ENCODE measurements at regions not wholly inside any gene's neighbourhood (a gene's known extent, or its start where the extent isn't known, plus 50 kb on each side); places are given as distances from the start of the nearest gene placed in this dataset.

DNA sequence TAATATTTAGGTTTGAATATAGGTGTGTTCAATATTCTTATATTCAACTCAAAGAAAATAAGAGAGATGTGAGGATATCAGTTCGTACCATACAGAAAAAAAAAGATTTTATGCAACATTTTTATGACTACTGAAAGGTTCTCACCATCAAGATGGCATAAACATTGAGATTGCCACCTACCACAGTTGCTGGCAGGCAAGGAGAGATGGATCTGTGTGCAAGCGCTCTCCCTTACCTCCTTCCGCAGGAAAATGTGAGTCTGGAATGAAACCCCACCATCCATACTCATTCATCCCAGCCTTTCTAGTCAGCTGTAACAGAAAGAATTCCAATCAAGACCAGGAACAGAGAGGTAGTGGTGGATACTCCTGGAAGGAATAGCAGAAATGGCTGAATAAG lies 376.9 kb downstream of the PPP3CA start:
- DNase-seq = no peak

- no peak for DNase-seq
Observed at GRCh38 chr4:100969925-100970324, 377.4 kb downstream of the PPP3CA start.

- no peak for DNase-seq
Observed at GRCh38 chr4:100968046-100968445, 379.3 kb downstream of the PPP3CA start.

DNA sequence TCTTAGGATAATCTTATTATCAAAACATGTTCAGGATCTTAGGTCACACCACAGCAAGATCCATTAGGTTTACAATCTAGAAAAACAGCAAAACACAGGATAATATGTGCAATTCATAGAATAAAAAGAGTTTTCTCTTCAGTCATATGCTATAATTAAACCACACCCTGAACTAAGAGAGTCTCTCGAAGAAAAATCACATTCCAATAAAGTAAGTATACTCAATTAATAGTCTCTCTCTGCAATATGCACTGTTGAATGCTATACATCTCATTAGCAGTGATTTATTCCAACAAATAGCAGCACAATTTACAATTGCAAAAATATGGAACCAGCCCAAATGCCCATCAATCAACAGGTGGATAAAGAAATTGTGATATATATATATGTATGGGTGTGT lies 383.7 kb downstream of the PPP3CA start:
- DNase-seq = no peak

DNA sequence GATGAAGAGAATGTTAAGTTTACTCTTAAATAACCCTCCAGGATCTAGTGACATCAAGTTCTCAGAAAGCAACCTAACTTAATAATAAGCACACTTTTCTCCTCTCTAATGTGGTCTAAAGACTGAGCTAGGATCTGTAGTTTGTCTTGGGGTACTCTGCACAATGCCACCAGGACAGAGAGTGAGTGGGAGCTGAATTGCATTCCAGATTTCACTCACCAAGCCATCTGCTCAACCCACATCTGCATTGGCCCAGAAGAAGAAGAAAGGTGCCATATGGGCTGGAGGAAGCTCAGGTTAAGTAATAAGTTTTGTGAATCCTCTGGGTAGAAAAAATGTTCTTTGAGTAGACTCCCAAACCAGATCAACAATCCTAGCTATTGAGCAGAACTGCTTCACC lies 384.6 kb downstream of the PPP3CA start:
- DNase-seq = no peak

GRCh38 chr4:100960232-100960631 lies 387.1 kb downstream of the PPP3CA start:
- DNase-seq = no peak

DNA sequence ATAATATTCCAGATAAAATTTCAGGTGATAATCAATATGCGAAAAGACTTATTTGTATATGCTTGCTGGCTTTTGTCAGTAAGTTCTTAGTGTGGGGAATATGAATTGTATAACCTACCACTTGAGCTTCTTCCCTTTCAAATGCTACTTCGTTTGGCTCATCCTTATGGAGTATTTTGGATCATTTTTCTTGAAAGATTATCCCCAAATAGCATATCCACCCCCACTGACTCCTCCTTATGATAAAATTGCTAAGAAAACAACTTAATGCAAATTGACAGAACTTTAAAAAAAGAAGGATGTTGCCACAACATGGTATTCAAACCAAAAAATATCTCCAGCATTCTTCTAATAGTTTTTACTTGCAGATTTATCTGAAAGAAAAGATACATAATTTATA lies 393.3 kb downstream of the PPP3CA start:
- DNase-seq = no peak

DNA sequence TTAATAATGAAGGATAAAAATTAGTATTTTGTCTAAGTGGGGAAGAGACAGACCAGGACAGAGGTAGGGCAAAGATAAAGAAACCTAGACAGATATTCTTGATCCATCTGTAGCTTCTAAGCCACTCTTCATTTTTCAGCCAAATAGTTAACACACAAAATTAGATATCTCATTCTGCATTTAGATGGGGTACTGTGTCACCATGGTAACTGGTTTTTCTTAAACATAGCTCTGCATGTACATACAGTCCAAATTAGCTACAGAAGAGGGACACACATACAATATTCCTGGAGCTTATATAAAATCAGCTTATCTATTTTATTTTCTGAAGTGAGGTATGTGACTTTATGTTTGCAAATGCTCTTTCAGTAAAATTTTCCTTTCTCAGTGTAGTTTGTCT lies 393.7 kb downstream of the PPP3CA start:
- DNase-seq = no peak

- no peak for DNase-seq
Observed at GRCh38 chr4:100952590-100952989, 394.7 kb downstream of the PPP3CA start.

- no peak for DNase-seq
Observed at GRCh38 chr4:100949350-100949935, 397.9 kb downstream of the PPP3CA start.

DNA sequence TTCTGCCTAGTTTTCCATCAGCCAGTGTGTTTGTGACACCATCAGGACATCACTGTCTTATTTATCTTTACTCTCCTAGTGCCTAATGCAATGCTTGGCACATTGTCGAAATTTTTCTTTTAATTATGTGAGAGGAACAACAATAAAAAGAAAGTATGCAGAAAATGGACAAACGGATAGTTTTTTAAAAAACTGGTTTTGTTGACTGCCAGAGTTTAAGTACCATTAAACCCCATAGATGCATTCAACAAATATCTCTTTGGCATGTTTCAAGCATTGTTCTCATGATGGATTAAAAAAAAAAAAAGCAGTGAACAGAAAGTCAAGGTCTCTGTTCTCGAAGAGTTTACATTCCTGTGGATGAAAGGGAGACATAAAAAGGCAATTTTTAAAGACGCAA lies 398.4 kb downstream of the PPP3CA start:
- DNase-seq = no peak

- no peak for DNase-seq
Observed at GRCh38 chr4:100945789-100946188, 401.5 kb downstream of the PPP3CA start.

GRCh38 chr4:100938698-100939097 lies 408.6 kb downstream of the PPP3CA start:
- DNase-seq = no peak

DNA sequence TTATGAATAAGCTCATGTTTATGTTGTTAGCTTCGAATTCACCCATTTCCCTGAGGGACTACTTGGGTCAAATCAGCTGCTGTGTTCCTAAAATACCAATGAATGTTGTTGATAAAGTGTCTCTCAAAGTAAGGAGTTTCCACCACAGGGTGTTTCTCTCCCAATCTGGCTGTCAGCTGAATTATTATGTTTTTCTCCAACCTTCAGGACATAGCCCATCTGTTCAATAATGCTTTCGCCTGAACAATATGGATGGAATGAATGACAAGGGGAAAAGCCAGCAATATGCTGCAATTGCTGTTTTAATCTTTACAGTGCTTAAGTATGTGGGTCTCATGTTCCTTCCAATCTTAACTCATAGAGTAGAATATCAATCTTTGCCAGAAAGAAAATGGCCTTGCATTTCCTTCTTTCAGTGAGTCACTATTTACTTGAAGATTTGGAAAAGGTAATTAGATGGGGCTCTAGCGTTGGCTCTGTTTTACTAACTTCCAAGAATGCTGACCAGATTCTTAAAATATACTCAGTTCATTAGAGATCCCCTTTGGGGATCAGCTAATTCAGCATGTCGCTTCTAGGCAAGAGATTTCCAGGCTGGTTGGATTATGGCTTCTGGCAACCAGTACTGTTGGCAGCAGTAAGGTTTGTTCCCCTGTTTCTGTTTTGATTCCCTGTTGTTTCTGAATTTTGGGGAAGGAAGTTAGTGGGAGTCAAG lies 410.5 kb downstream of the PPP3CA start:
- no peak for DNase-seq

DNA sequence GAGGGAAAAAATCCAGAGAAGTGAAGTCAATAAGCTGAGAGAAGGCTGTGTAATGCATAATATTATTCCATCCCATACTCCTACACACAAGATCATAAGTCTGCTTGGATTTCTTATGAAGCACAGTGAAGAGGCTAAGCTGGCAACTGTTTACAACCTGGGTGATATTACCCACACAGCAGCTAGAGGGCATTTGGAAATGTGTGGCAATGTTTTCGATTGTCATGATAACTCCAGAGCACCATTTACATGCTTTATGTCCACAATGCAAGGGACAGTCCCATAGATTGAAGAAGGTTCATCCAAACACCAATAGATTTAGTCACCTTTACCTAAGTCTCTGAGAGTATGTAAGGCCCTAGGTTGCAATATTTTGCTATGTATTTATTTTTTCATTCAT lies 412.2 kb downstream of the PPP3CA start:
- peak; percentile 6 for DNase-seq

- no peak for DNase-seq
Observed at GRCh38 chr4:100933628-100934027, 413.7 kb downstream of the PPP3CA start.

GRCh38 chr4:100929758-100930157 lies 411.9 kb upstream of the EMCN start:
- DNase-seq = no peak

- DNase-seq = no peak
Observed at GRCh38 chr4:100929135-100929534, 411.3 kb upstream of the EMCN start.

- DNase-seq = no peak
Observed at GRCh38 chr4:100926039-100926717, 408.4 kb upstream of the EMCN start.

DNA sequence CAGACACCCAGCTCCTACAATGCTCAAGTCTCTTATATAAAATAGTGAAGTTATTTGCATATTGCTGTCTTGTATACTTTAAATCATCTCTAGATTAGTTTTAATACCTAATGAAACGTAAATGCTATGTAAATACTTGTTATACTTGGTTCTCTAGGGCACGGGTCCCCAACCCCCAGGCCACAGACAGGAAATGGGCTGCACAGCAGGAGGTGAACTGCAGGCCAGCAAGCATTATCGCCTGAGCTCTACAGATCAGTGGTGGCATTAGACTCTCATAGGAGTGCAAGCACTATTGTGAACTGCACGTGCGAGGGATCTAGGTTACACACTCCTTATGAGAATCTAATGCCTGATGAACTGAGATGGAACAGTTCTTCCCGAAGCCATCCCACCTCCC lies 395.9 kb upstream of the EMCN start:
- no peak for DNase-seq

DNA sequence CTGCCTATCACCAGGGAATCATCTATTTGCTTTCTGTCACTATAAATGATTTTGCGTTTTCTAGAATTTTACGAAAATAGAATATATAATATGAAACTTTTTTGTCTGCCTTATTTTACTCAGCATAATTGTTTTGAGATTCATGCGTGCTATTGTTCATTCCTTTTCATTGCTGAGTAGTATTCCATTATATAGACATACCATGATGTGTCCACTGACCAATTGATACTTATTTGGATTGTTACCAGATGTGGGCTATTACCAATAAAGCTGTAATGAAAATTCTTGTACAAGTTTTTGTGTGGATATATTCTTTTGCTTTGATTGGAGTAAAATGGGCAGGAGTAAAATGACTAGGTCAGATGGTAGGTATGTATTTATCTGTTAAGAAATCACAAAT lies 390.7 kb upstream of the EMCN start:
- DNase-seq = no peak

GRCh38 chr4:100907465-100908454 lies 389.9 kb upstream of the EMCN start:
- DNase-seq = no peak

- no peak for DNase-seq
Observed at GRCh38 chr4:100906973-100907372, 389.2 kb upstream of the EMCN start.

Data from kidney glomerular epithelial cell (primary cell).